GM12878 (cell line): ENCODE measurements at regions not wholly inside any gene's neighbourhood (a gene's known extent, or its start where the extent isn't known, plus 50 kb on each side); places are given as distances from the start of the nearest gene placed in this dataset.
A peak's percentile ranks its signal among the peaks of the same experiment; 100 is the strongest.

Experiments
- ATAC-seq: fragments of 200-7000 bp; cut with Tn5 transposase; 3 replicates; pipeline ENCODE4 v1.9.1; 2020; ENCODE audit warnings: mild to moderate bottlenecking, moderate library complexity
- BruUV-seq: library from RNA; stranded (reverse); fragments of 400-500 nt; replicated peaks from 2 replicates; lab custom pipeline; 2021; lab: Mats Ljungman, UMichigan
- CTCF ChIA-PET: fragments of 300-600 bp; sonication (Branson Sonifier 250); formaldehyde crosslinking; extraction: SDS; loops from one replicate; lab custom pipeline; 2021; ENCODE audit warnings: inconsistent platforms; lab: Yijun Ruan, JAX
- POLR2A ChIA-PET: fragments of 350-600 bp; formaldehyde crosslinking; extraction: SDS; loops from one replicate; lab custom pipeline; 2021; ENCODE audit warnings: inconsistent platforms; lab: Charles Lee
- RAD21 ChIA-PET: fragments of 300-600 bp; sonication (Branson Sonifier 250); formaldehyde crosslinking; loops from one replicate; lab custom pipeline; 2023; ENCODE audit warnings: antibody characterized with exemption; ENCODE audit not compliant: unreplicated experiment; lab: Charles Lee
- SMC1A ChIA-PET: fragments of 300-600 bp; sonication (Branson Sonifier 250); formaldehyde crosslinking; loops from one replicate; lab custom pipeline; 2023; ENCODE audit not compliant: unreplicated experiment, uncharacterized antibody; lab: Charles Lee
- DNase-seq: peaks from one replicate; pipeline ENCODE4 v3.0.0-alpha.2; 2011; ENCODE audit warnings: low read depth, low spot score
- FAIRE-seq: peaks from 3 replicates; lab custom pipeline; 2011; peaks lifted over from hg19 to GRCh38; lab: Jason Lieb, UNC
- H2AFZ ChIP-seq: 2 replicates; pipeline ENCODE4 v1.6.0; 2011; ENCODE audit warnings: low read depth, low read length, control low read depth; ENCODE audit not compliant: control insufficient read depth
- H3K27ac ChIP-seq: 2 replicates; pipeline ENCODE4 v1.5.1; 2011; ENCODE audit warnings: control low read depth; ENCODE audit not compliant: control insufficient read depth, insufficient read depth
- H3K27me3 ChIP-seq, 2 experiments: replicated peaks in 1 of 2; 2 replicates each; pipeline versions ENCODE4 v1.6.0 to v1.6.1; 2011; ENCODE audit warnings: low read length in 1 of 2; ENCODE audit not compliant: control insufficient read depth in 2 of 2, insufficient read depth in 2 of 2
- H3K36me3 ChIP-seq, 2 experiments: 2 replicates each; pipeline ENCODE4 v1.5.1; 2011; ENCODE audit warnings: low read length in 1 of 2; ENCODE audit not compliant: control insufficient read depth in 2 of 2, insufficient read depth in 2 of 2
- H3K4me1 ChIP-seq: 2 replicates; pipeline ENCODE4 v1.6.1; 2011; ENCODE audit warnings: mild to moderate bottlenecking, low read length, moderate library complexity, mixed read lengths; ENCODE audit not compliant: control insufficient read depth, insufficient read depth
- H3K4me2 ChIP-seq: 2 replicates; pipeline ENCODE4 v1.6.0; 2011; ENCODE audit warnings: control low read depth; ENCODE audit not compliant: control insufficient read depth, insufficient read depth
- H3K4me3 ChIP-seq: fragments of 200-600 bp; sonication (generic); 2 replicates; pipeline ENCODE4 v1.5.1; 2016
- H3K79me2 ChIP-seq: 2 replicates; pipeline ENCODE4 v1.6.0; 2011; ENCODE audit warnings: low read length; ENCODE audit not compliant: control insufficient read depth, insufficient read depth
- H3K9ac ChIP-seq: 2 replicates; pipeline ENCODE4 v1.8.0; 2011; ENCODE audit warnings: low read length, control low read depth, mixed read lengths; ENCODE audit not compliant: control insufficient read depth, insufficient read depth
- H3K9me3 ChIP-seq: replicated peaks from 3 replicates; pipeline ENCODE4 v1.5.1; 2011; ENCODE audit warnings: mild to moderate bottlenecking, low read length; ENCODE audit not compliant: control insufficient read depth, insufficient read depth
- H4K20me1 ChIP-seq: 2 replicates; pipeline ENCODE4 v1.6.0; 2011; ENCODE audit not compliant: control insufficient read depth, insufficient read depth
- ATF7 ChIP-seq: fragments of 450-650 bp; IDR thresholded peaks from 2 replicates; pipeline ENCODE4 v1.6.1; 2016; ENCODE audit warnings: low read depth, mild to moderate bottlenecking
- BCL11A ChIP-seq: IDR thresholded peaks from 2 replicates; pipeline ENCODE4 v1.6.1; 2011; ENCODE audit warnings: low read depth, low read length
- ESRRA ChIP-seq: IDR thresholded peaks from 2 replicates; pipeline ENCODE4 v1.6.1; 2012; ENCODE audit warnings: mild to moderate bottlenecking, low read length, improper control_type of control experiment
- EZH2 ChIP-seq: IDR thresholded peaks from 2 replicates; pipeline ENCODE4 v1.6.1; 2012; ENCODE audit warnings: low read depth, mild to moderate bottlenecking, control low read depth, inconsistent platforms, low read length, borderline replicate concordance; ENCODE audit not compliant: control insufficient read depth
- GATAD2B ChIP-seq: fragments of 450-650 bp; conservative IDR thresholded peaks from 2 replicates; pipeline ENCODE4 v1.6.1; 2017; ENCODE audit warnings: low read depth, mild to moderate bottlenecking, moderate library complexity
- IKZF2 ChIP-seq, 2 experiments: fragments of 450-650 bp; IDR thresholded peaks; 2 replicates each; pipeline ENCODE4 v1.6.1; 2017; ENCODE audit warnings: mild to moderate bottlenecking in 2 of 2, moderate library complexity in 2 of 2
- JUND ChIP-seq: IDR thresholded peaks from 2 replicates; pipeline ENCODE4 v1.6.1; 2012; ENCODE audit warnings: low read depth, mild to moderate bottlenecking, low read length, improper control_type of control experiment, moderate library complexity
- NFIC ChIP-seq: IDR thresholded peaks from 2 replicates; pipeline ENCODE4 v1.6.1; 2012; ENCODE audit warnings: low read depth, mild to moderate bottlenecking, inconsistent platforms, low read length, moderate library complexity
- NR2F1 ChIP-seq: fragments of 450-650 bp; conservative IDR thresholded peaks from 2 replicates; pipeline ENCODE4 v1.6.1; 2017; ENCODE audit warnings: mild to moderate bottlenecking
- RAD51 ChIP-seq: fragments of 450-650 bp; IDR thresholded peaks from 2 replicates; pipeline ENCODE4 v1.6.1; 2016; ENCODE audit warnings: moderate library complexity, mild to moderate bottlenecking, inconsistent platforms
- RUNX3 ChIP-seq: IDR thresholded peaks from 2 replicates; pipeline ENCODE4 v1.6.1; 2012; ENCODE audit warnings: low read length, inconsistent platforms
- SUPT20H ChIP-seq: IDR thresholded peaks from 2 replicates; pipeline ENCODE4 v1.6.1; 2011; ENCODE audit warnings: low read depth, mild to moderate bottlenecking, low read length, moderate library complexity, borderline replicate concordance; ENCODE audit not compliant: control insufficient read depth
- TCF3 ChIP-seq: IDR thresholded peaks from 2 replicates; pipeline ENCODE4 v1.6.1; 2012; ENCODE audit warnings: low read depth, mild to moderate bottlenecking, low read length, borderline replicate concordance; ENCODE audit not compliant: insufficient read depth
- WGBS: methylation state at CpG from one replicate; pipeline ENCODE4 v1.1.6; 2016; ENCODE audit warnings: low lambda C conversion rate; ENCODE audit not compliant: insufficient replicate concordance, insufficient coverage; ENCODE audit errors: missing lambda C conversion rate; 5-methylcytosine and 5-hydroxymethylcytosine counted together
- in situ Hi-C: fragments of 300-500 bp; cut with MboI; formaldehyde crosslinking; loops from 9 replicates; pipeline ENCODE4 v1.14.3; 2018; ENCODE audit warnings: mixed read lengths
- intact Hi-C: fragments of 100-400 bp; cut with micrococcal nuclease; formaldehyde crosslinking; loops from one replicate; pipeline ENCODE4 v1.14.2; 2022; ENCODE audit not compliant: unreplicated experiment
- TF ChIP-seq, protein P1 (sequence below): fragments of 450-650 bp; IDR thresholded peaks from 2 replicates; pipeline ENCODE4 v1.6.1; 2016; ENCODE audit warnings: mild to moderate bottlenecking, moderate library complexity, borderline replicate concordance
- TF ChIP-seq, protein P2 (sequence below): IDR thresholded peaks from 2 replicates; pipeline ENCODE4 v1.6.1; 2011; ENCODE audit warnings: low read depth, mild to moderate bottlenecking, low read length, moderate library complexity, borderline replicate concordance; ENCODE audit errors: extremely low read depth

GRCh38 chr14:61188978-61189808, 91.9 kb downstream of the TMEM30B start:
- ChIA-PET POLR2A (no interaction called here), CTCF (interaction anchor here (0.7 to 1.0 kb wide), 3 partner anchors 15 to 564 kb away, joined by 3 to 4 read pairs (median 3); no protein-coding TSS in a partner anchor), RAD21 (interaction anchor here (1.0 kb wide), 1 partner anchor 109 kb away, joined by 3 read pairs; no protein-coding TSS in a partner anchor), SMC1A (no interaction called here)
- no peaks in the 10 kb centered on the region for H3K79me2 ChIP-seq
- under 1% methylated on average over 27 of the region's 27 CpGs for WGBS
- H3K9me3 ChIP-seq = no peaks in the 10 kb centered on the region
- H3K27me3 ChIP-seq = peaks cover 3% of the 10 kb centered on the region in 2 experiments
- H3K27ac ChIP-seq = no peak overlapping the region
- intact Hi-C loops = loop anchor here (5.0 kb wide), 2 partner anchors 38 to 207 kb away; partner anchors contain the start of genes SLC38A6 and TRMT5
- FAIRE-seq (no peak), DNase-seq (no peak), ATAC-seq (peak; percentile 89)
- peak overlapping the region; percentile 41; the same call in 1 of the 2 replicates for H3K4me3 ChIP-seq
- no TSS peak for BruUV-seq
- H3K4me1 ChIP-seq = no peaks in the 10 kb centered on the region
- in situ Hi-C loops = no loop called here
- H3K4me2 ChIP-seq = peak overlapping the region; percentile 65
- no peak overlapping the region; the same call in 1 of the 2 replicates for H3K9ac ChIP-seq
- H3K36me3 ChIP-seq = no peaks in the 10 kb centered on the region
- H4K20me1 ChIP-seq = no peaks in the 10 kb centered on the region
- no peak overlapping the region for H2AFZ ChIP-seq
- TF ChIP-seq, protein P1, sequence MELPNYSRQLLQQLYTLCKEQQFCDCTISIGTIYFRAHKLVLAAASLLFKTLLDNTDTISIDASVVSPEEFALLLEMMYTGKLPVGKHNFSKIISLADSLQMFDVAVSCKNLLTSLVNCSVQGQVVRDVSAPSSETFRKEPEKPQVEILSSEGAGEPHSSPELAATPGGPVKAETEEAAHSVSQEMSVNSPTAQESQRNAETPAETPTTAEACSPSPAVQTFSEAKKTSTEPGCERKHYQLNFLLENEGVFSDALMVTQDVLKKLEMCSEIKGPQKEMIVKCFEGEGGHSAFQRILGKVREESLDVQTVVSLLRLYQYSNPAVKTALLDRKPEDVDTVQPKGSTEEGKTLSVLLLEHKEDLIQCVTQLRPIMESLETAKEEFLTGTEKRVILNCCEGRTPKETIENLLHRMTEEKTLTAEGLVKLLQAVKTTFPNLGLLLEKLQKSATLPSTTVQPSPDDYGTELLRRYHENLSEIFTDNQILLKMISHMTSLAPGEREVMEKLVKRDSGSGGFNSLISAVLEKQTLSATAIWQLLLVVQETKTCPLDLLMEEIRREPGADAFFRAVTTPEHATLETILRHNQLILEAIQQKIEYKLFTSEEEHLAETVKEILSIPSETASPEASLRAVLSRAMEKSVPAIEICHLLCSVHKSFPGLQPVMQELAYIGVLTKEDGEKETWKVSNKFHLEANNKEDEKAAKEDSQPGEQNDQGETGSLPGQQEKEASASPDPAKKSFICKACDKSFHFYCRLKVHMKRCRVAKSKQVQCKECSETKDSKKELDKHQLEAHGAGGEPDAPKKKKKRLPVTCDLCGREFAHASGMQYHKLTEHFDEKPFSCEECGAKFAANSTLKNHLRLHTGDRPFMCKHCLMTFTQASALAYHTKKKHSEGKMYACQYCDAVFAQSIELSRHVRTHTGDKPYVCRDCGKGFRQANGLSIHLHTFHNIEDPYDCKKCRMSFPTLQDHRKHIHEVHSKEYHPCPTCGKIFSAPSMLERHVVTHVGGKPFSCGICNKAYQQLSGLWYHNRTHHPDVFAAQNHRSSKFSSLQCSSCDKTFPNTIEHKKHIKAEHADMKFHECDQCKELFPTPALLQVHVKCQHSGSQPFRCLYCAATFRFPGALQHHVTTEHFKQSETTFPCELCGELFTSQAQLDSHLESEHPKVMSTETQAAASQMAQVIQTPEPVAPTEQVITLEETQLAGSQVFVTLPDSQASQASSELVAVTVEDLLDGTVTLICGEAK = 0 out of 2 replicates have a peak, but pooled peaks have one; percentile 24
- TF ChIP-seq TCF3 = no peak
- TF ChIP-seq RAD51 = no peak
- no peak for TF ChIP-seq SUPT20H
- TF ChIP-seq NR2F1 = peak; percentile 54
- peak; percentile 55; the same call in 1 of the 2 replicates for TF ChIP-seq GATAD2B
- TF ChIP-seq ATF7 = peak; percentile 10; the same call in 1 of the 2 replicates
- TF ChIP-seq EZH2 = no peak
- peak; percentile 29 to 53; a peak in 2 of 4 replicates for TF ChIP-seq IKZF2 (IDR thresholded peaks at IDR 0.05)
- no peak for TF ChIP-seq BCL11A
- TF ChIP-seq ESRRA = no peak
- TF ChIP-seq, protein P2, sequence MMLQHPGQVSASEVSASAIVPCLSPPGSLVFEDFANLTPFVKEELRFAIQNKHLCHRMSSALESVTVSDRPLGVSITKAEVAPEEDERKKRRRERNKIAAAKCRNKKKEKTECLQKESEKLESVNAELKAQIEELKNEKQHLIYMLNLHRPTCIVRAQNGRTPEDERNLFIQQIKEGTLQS = no peak
- no peak for TF ChIP-seq NFIC
- TF ChIP-seq RUNX3 = no peak
- TF ChIP-seq JUND = no peak
